BLaER1 treated with 17β-estradiol and CSF1 and Interleukin-3, amounts not matched to agents 10 nM and 100 nM (cell line): ENCODE measurements at regions not wholly inside any gene's neighbourhood (a gene's known extent, or its start where the extent isn't known, plus 50 kb on each side); places are given as distances from the start of the nearest gene placed in this dataset.

Source experiments
- H3K27ac ChIP-seq, 11 experiments: shearing (Covaris generic); formaldehyde crosslinking; 2 replicates each; pipeline ENCODE4 v1.8.1; 2022
- H3K27me3 ChIP-seq, 11 experiments: shearing (Covaris generic); formaldehyde crosslinking; 2 replicates each; pipeline ENCODE4 v1.8.1; 2022
- H3K36me3 ChIP-seq, 11 experiments: shearing (Covaris generic); formaldehyde crosslinking; 2 replicates each; pipeline ENCODE4 v1.8.1; 2022
- H3K4me1 ChIP-seq, 10 experiments: shearing (Covaris generic); formaldehyde crosslinking; 2 replicates each; pipeline ENCODE4 v1.8.1; 2022
- H3K4me2 ChIP-seq, 11 experiments: shearing (Covaris generic); formaldehyde crosslinking; 2 replicates each; pipeline ENCODE4 v1.8.1; 2022
- H3K4me3 ChIP-seq, 10 experiments: shearing (Covaris generic); formaldehyde crosslinking; 2 replicates each; pipeline ENCODE4 v1.8.1; 2022
- H3K9ac ChIP-seq, 11 experiments: shearing (Covaris generic); formaldehyde crosslinking; 2 replicates each; pipeline ENCODE4 v1.8.1; 2022
- H3K9me3 ChIP-seq, 11 experiments: shearing (Covaris generic); formaldehyde crosslinking; replicated peaks in 1 of 11; 2 replicates each; pipeline ENCODE4 v1.8.1; 2022
- H4K20me1 ChIP-seq, 11 experiments: shearing (Covaris generic); formaldehyde crosslinking; 2 replicates each; pipeline ENCODE4 v1.8.1; 2022
- Cebpa-rat ChIP-seq, 11 experiments: shearing (Covaris generic); IDR thresholded peaks; 2 replicates each; pipeline ENCODE4 v1.8.1; 2022

GRCh38 chr6:145003145-145003544 lies 718.0 kb downstream of the UTRN start:
- no peak overlapping the region for H3K27ac ChIP-seq
- no peak for TF ChIP-seq Cebpa-rat (IDR thresholded peaks at IDR 0.05)
- no peaks in the 10 kb centered on the region for H3K9me3 ChIP-seq
- no peak overlapping the region for H3K9ac ChIP-seq
- no peaks in the 10 kb centered on the region for H3K27me3 ChIP-seq
- H3K4me1 ChIP-seq, result no peaks in the 10 kb centered on the region
- no peaks in the 10 kb centered on the region for H4K20me1 ChIP-seq
- H3K4me3 ChIP-seq, result no peak overlapping the region
- no peaks in the 10 kb centered on the region for H3K36me3 ChIP-seq
- no peak overlapping the region for H3K4me2 ChIP-seq

- Histone ChIP-seq H3K27me3 (no peaks in the 10 kb centered on the region), H3K4me1 (0 out of 20 replicates have a peak, but pooled peaks cover 0 to 4% (median 0%) of the 10 kb centered on the region in 10 experiments), H3K4me3 (no peak overlapping the region), H3K27ac (no peak overlapping the region), H3K4me2 (no peak overlapping the region), H4K20me1 (no peaks in the 10 kb centered on the region), H3K9me3 (no peaks in the 10 kb centered on the region), H3K36me3 (no peaks in the 10 kb centered on the region), H3K9ac (no peak overlapping the region)
- no peak for TF ChIP-seq Cebpa-rat (IDR thresholded peaks at IDR 0.05)
Measured at GRCh38 chr6:145006914-145007313, 721.8 kb downstream of the UTRN start.

- Histone ChIP-seq H3K4me2 (no peak overlapping the region), H3K4me1 (peaks cover 0 to 7% (median 0%) of the 10 kb centered on the region in 10 experiments; a peak in 2 of 20 replicates), H3K27me3 (no peaks in the 10 kb centered on the region), H3K27ac (no peak overlapping the region), H3K4me3 (no peak overlapping the region), H4K20me1 (no peaks in the 10 kb centered on the region), H3K36me3 (no peaks in the 10 kb centered on the region), H3K9ac (no peak overlapping the region), H3K9me3 (no peaks in the 10 kb centered on the region)
- no peak for TF ChIP-seq Cebpa-rat (IDR thresholded peaks at IDR 0.05)
Measured at GRCh38 chr6:145008715-145009114, 723.6 kb downstream of the UTRN start.

GRCh38 chr6:145009711-145010110 lies 724.6 kb downstream of the UTRN start:
- TF ChIP-seq Cebpa-rat (IDR thresholded peaks at IDR 0.05), result no peak
- Histone ChIP-seq H3K9ac (no peak overlapping the region), H4K20me1 (no peaks in the 10 kb centered on the region), H3K9me3 (no peaks in the 10 kb centered on the region), H3K27ac (no peak overlapping the region), H3K4me2 (no peak overlapping the region), H3K4me3 (no peak overlapping the region), H3K36me3 (no peaks in the 10 kb centered on the region), H3K4me1 (peaks cover 0 to 7% (median 0%) of the 10 kb centered on the region in 10 experiments; a peak in 2 of 20 replicates), H3K27me3 (no peaks in the 10 kb centered on the region)

- Histone ChIP-seq H3K27me3 (no peaks in the 10 kb centered on the region), H3K4me3 (no peak overlapping the region), H3K9ac (no peak overlapping the region), H3K4me2 (no peak overlapping the region), H3K4me1 (peaks cover 0 to 29% (median 2%) of the 10 kb centered on the region in 10 experiments; a peak in 6 of 20 replicates), H3K27ac (no peak overlapping the region), H4K20me1 (no peaks in the 10 kb centered on the region), H3K9me3 (no peaks in the 10 kb centered on the region), H3K36me3 (no peaks in the 10 kb centered on the region)
- no peak for TF ChIP-seq Cebpa-rat (IDR thresholded peaks at IDR 0.05)
Measured at GRCh38 chr6:145012039-145012662, 723.2 kb downstream of the EPM2A start.

GRCh38 chr6:145015739-145016558 lies 719.4 kb downstream of the EPM2A start:
- Histone ChIP-seq H3K36me3 (no peaks in the 10 kb centered on the region), H3K9ac (peak overlapping the region in 1 of 11 experiments; percentile 20; a peak in 1 of 22 replicates), H3K4me2 (peak overlapping the region in 3 of 11 experiments; percentile 40 to 78 (median 68); a peak in 6 of 22 replicates), H3K4me3 (no peak overlapping the region), H3K4me1 (peaks cover 0 to 38% (median 0%) of the 10 kb centered on the region in 10 experiments; a peak in 6 of 20 replicates), H3K27me3 (no peaks in the 10 kb centered on the region), H4K20me1 (no peaks in the 10 kb centered on the region), H3K27ac (peak overlapping the region in 1 of 11 experiments; percentile 23; a peak in 2 of 22 replicates), H3K9me3 (no peaks in the 10 kb centered on the region)
- no peak for TF ChIP-seq Cebpa-rat (IDR thresholded peaks at IDR 0.05)

GRCh38 chr6:145017051-145017450 lies 718.3 kb downstream of the EPM2A start:
- H3K9me3 ChIP-seq, result no peaks in the 10 kb centered on the region
- no peaks in the 10 kb centered on the region for H4K20me1 ChIP-seq
- H3K4me1 ChIP-seq, result peaks cover 0 to 38% (median 0%) of the 10 kb centered on the region in 10 experiments; a peak in 6 of 20 replicates
- H3K27ac ChIP-seq, result no peak overlapping the region
- H3K4me3 ChIP-seq, result no peak overlapping the region
- H3K36me3 ChIP-seq, result no peaks in the 10 kb centered on the region
- H3K9ac ChIP-seq, result no peak overlapping the region
- no peaks in the 10 kb centered on the region for H3K27me3 ChIP-seq
- peak overlapping the region in 1 of 11 experiments; percentile 68; a peak in 1 of 22 replicates for H3K4me2 ChIP-seq
- TF ChIP-seq Cebpa-rat (IDR thresholded peaks at IDR 0.05), result no peak

- H3K9ac ChIP-seq, result no peak overlapping the region
- H3K4me2 ChIP-seq, result no peak overlapping the region
- no peaks in the 10 kb centered on the region for H4K20me1 ChIP-seq
- H3K4me1 ChIP-seq, result peaks cover 0 to 38% (median 0%) of the 10 kb centered on the region in 10 experiments; a peak in 6 of 20 replicates
- H3K27me3 ChIP-seq, result no peaks in the 10 kb centered on the region
- TF ChIP-seq Cebpa-rat (IDR thresholded peaks at IDR 0.05), result no peak
- H3K36me3 ChIP-seq, result no peaks in the 10 kb centered on the region
- no peak overlapping the region for H3K4me3 ChIP-seq
- H3K9me3 ChIP-seq, result no peaks in the 10 kb centered on the region
- H3K27ac ChIP-seq, result no peak overlapping the region
Measured at GRCh38 chr6:145017516-145017915, 717.8 kb downstream of the EPM2A start.

- H3K4me3 ChIP-seq, result no peak overlapping the region
- peaks cover 0 to 35% (median 0%) of the 10 kb centered on the region in 10 experiments; a peak in 6 of 20 replicates for H3K4me1 ChIP-seq
- H3K27ac ChIP-seq, result no peak overlapping the region
- no peak for TF ChIP-seq Cebpa-rat (IDR thresholded peaks at IDR 0.05)
- H3K9ac ChIP-seq, result no peak overlapping the region
- no peak overlapping the region for H3K4me2 ChIP-seq
- no peaks in the 10 kb centered on the region for H3K27me3 ChIP-seq
- H3K9me3 ChIP-seq, result no peaks in the 10 kb centered on the region
- H3K36me3 ChIP-seq, result no peaks in the 10 kb centered on the region
- H4K20me1 ChIP-seq, result no peaks in the 10 kb centered on the region
Measured at GRCh38 chr6:145018027-145018426, 717.3 kb downstream of the EPM2A start.
